ENCODE measurements at regions not wholly inside any gene's neighbourhood (a gene's known extent, or its start where the extent isn't known, plus 50 kb on each side); places are given as distances from the start of the nearest gene placed in this dataset.

GRCh38 chr2:54392555-54393324 lies 63.4 kb upstream of the SPTBN1 start:
- DNase-seq = no peak

- peak; percentile 28 for DNase-seq
These were observed 61.7 kb upstream of the SPTBN1 start for GRCh38 chr2:54394392-54394791.

DNA sequence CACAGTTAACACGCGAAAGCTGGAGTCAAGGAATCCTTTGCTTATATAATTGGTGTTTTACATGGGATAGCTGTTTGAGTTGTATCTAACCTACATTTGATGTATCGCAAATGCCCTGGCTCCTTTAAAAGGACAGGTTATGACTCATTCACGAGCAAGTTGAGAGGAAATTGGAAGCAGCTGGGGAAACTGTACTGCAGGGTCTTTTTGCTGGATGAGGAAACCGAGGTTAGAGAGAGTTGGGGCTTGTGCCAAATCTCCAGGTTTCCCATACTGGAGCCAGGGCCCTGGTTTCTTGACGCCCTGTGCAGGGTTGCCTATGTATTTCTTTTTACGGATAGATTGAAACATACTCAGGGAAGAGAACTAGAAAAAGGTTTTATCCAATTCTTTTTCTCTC lies 60.0 kb upstream of the SPTBN1 start:
- no peak for DNase-seq

GRCh38 chr2:54396798-54397197 lies 59.3 kb upstream of the SPTBN1 start:
- no peak for DNase-seq

GRCh38 chr2:54397426-54397825 lies 58.7 kb upstream of the SPTBN1 start:
- no peak for DNase-seq

DNA sequence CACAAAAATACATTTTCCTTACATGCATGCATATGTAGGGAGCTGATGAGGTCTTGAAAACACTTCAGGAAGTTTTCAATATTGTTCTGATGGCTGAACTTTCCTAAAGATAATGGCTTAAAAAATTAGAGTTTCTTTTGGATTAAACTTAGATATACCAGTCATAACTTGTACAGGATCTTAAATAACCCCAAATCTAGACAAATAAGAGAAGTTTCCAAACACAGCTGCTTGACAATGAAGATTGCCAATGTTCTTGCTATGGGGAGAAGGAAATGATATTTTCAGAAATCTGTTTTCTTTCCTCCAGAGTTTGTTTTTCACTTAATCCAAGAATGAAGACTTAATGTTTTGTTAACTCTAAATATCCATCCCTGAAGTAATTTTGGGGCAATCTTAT lies 54.6 kb upstream of the SPTBN1 start:
- no peak for DNase-seq

DNA sequence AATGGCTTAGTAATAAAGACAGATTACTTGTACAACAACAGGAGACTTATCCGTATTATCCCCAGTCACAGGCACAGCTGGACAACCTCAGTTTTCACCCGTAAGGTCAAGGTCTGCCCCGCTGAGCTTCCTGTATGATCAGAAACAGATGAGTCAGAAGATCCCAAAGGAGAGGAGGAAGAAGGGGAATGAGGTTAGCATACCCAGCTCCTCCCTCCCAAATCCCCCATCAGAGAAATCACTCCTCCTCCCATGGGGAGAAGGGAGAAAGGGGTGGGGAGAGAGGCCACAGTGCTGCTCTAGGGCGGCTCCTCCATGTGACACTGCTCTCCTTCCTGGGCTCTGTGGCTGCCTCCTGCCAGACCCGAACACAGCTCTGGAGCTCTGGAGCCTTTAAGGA lies 53.8 kb upstream of the SPTBN1 start:
- DNase-seq = no peak

GRCh38 chr2:54403512-54404238 lies 52.5 kb upstream of the SPTBN1 start:
- DNase-seq = no peak

GRCh38 chr2:54404270-54404669 lies 51.9 kb upstream of the SPTBN1 start:
- no peak for DNase-seq

DNA sequence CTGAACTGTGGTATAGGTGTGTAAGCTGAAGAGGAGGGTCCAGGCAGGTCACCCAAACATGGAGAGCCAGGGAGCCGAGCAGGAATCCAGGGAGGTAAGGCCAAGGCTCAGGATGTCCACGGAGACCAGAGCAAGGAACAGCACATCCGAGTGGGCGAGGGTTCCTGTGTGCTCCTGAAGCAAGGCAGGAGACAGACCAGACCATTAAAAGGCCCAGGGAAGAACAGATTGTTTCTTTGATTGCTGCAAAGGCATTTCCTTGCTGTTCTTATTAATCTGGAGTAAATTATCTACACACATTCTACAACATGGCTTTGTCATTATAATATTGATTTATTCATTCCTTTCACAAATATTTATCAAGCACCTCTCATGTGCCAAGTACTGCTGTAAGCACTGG lies 50.1 kb upstream of the SPTBN1 start:
- DNase-seq = no peak

Data from activated CD4-positive, alpha-beta T cell treated with anti-CD3 and anti-CD28 coated beads, Interleukin-2, amount 50 U/mL, for 16 hours (primary cell).